GM19324 (cell line): ENCODE measurements at regions not wholly inside any gene's neighbourhood (a gene's known extent, or its start where the extent isn't known, plus 50 kb on each side); places are given as distances from the start of the nearest gene placed in this dataset.
"Not testable (repeated sequence)": the region's sequence is repeated elsewhere in the genome, so short reads cannot be mapped to it uniquely, and the experiment has no call there.

Source experiments
- ATAC-seq: cut with Tn5 transposase; IDR thresholded peaks from one replicate; pipeline ENCODE4 v1.9.1; 2021; ENCODE audit warnings: mild to moderate bottlenecking, moderate library complexity; ENCODE audit not compliant: unreplicated experiment, low FRiP score

DNA sequence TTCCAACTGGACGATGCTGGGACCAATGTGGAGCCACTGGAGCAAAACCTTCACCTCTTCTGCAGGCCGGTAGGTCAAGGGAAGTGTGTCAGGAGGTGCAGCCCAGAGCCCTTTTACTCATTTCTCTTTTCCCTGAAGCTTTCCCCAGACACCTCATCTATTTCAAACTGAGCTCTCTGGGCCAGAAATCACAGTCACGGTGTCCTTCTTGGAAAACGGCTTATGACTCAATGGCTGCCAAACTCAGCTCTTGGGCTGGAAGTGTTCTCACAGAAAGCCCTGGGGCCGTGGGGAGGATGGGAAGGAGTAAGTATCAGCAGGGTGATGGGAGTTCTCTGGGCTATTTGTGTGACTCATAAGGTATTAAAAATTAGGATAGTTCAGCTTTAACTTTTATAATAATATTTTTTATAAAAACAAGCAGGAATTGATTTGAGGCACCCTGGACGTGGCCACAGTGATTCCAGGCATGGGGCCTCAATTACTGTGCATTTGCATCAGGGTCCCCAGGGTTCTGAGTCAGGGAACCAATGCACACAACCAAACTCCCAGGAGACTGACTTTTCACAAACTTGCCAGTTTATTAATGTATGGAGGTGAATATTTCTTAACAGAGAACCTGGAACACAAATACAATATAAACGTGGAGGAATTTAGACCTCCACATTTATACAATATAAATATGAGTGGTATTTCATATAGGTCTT lies 187.4 kb upstream of the TMEM72 start:
- ATAC-seq, result no peak

DNA sequence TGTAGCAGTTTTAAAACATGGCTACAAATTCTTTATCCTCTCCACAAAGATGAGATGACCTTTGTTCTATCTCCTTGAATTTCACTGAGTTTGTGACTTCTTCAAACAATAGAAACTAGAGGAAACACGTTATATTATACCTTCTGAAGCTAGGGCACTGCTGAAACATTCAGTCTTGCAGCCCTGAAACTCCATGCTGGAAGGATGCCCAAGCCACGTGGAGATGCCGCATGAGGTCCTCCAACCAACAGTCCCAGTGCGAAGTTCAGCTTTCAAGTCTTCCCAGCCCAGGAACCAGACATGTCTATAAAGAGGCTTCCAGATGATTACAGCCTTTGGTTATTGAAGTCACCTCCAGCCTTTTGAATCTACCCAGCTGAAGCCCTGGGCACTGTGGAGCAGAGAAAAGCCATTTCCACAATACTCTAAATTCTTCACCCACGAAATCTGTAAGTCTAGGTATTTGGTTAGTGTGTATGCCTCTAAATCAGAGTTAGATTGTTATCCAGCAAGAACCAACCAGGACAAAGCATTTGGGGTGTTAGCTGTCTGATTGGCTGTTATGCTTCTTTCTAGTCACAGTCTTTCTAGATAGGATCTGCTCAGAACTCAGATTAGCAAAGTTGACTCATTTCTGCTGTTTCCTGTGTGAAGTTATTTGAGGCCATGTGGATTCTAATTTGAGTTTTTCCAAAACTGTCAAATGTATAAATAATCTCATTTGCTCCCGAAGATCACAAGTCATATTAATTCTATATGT lies 186.5 kb upstream of the TMEM72 start:
- no peak for ATAC-seq

- ATAC-seq, result peak; percentile 54
Observed at GRCh38 chr10:44725404-44725803, 185.7 kb upstream of the TMEM72 start.

DNA sequence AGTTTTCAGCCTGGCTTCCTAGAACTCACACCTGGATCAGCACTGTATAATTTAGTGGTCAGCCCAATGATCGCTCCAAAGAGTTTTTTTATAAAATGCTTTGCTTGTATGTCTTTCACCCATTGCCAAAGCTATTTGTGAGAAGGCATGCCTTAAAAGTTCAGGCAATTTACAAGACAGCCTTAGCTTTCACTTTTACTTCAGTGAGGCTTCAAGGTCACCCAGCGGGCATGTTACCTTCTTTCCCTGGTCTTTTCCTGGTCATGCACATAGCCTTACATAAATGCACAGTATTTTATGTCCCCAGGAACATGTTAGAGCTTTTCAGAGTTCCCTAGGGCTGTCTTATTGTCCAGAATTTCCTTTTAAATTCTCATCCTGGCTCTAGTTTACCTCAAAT lies 179.9 kb upstream of the TMEM72 start:
- no peak for ATAC-seq

DNA sequence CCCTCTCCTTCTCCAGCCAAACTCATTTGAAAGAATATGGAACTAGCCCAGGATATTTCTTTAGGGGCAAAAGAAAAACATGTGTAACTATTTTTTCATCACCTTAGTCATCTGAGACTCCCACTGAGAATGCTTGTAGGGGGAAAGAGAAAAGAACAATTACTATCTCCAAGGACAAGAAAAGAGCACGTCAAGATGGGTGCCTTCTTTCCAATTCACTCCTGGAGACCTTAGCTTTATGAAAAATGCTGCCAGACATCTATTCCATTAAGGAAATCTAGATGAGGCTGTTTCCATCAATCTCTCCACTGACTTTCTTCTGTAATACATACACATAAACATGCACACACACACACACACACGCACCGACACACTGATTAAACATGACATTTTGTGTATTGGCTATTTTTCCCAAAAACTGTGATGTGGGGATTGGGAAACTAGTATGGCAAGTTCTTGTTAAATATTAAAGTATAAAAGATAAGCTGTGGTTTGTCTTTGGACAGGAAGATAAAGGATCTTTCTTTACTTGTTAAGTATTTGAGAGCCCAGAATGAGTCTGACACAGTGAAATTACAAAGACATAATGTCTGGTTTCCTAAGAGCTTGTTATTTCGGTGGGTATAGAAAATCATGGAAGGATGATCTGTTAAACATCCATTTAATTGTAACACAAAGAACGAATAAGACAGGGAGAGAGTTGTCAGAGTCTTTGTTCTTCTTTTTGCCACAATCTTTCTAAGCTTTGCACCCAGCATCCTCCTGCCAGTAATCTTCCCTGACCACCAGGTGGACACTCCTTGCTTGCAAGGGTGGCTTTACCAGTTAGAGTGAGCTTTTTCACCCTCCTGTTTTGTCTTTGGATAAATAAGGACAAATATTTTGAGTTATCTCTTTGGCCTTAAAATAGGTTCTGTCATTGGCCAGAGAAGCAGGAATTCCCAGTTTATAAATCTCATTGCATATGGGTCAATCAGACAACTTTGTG lies 177.3 kb upstream of the TMEM72 start:
- no peak for ATAC-seq

DNA sequence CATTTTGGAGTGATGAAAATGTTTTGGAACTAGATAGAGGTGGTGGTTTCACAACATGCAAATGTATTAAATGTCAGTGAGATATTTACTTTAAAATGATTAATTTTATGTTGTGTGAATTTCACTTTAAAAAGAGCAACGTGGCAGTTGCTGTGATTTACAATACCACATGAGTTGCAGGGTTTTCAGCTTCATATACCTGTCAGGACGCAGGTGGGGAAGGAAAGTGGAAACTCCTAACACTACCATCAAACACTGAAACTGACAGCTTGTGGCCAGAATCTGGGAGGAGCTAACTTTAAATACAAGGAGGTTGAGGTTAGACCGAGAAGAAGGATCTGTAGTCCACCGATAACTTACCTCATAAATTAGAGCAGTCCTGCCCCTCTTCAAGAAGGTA lies 168.9 kb upstream of the TMEM72 start:
- ATAC-seq, result no peak

- no peak for ATAC-seq
Observed at GRCh38 chr10:44743535-44743934, 167.6 kb upstream of the TMEM72 start.

GRCh38 chr10:44745920-44746319 lies 165.2 kb upstream of the TMEM72 start:
- no peak for ATAC-seq

- ATAC-seq, result no peak
Observed at GRCh38 chr10:44747593-44748172, 163.5 kb upstream of the TMEM72 start.

GRCh38 chr10:44749151-44749550 lies 162.0 kb upstream of the TMEM72 start:
- no peak for ATAC-seq

- no peak for ATAC-seq
Observed at GRCh38 chr10:44752451-44753441, 158.4 kb upstream of the TMEM72 start.

GRCh38 chr10:44754355-44754754 lies 156.8 kb upstream of the TMEM72 start:
- not testable (repeated sequence) for ATAC-seq

DNA sequence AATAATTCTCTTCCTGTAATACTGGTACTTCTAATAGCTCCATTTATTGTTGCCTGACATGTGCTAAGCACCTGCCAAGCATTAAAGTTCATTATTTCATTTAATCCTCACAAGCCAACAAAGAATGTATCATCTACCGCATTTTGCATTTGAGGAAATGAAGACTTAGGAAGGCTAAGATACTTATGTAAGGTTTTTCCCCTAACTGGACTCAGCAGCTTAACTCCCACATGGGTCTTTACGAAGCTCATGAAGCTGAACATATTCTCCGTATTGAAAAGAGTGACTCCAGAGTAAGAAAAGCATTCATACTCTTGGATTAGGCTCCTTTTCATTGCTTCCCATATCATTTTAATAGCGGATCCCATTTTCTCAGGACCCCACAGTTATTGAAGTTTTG lies 155.7 kb upstream of the TMEM72 start:
- ATAC-seq, result no peak

GRCh38 chr10:44756216-44756615 lies 154.9 kb upstream of the TMEM72 start:
- ATAC-seq, result no peak

DNA sequence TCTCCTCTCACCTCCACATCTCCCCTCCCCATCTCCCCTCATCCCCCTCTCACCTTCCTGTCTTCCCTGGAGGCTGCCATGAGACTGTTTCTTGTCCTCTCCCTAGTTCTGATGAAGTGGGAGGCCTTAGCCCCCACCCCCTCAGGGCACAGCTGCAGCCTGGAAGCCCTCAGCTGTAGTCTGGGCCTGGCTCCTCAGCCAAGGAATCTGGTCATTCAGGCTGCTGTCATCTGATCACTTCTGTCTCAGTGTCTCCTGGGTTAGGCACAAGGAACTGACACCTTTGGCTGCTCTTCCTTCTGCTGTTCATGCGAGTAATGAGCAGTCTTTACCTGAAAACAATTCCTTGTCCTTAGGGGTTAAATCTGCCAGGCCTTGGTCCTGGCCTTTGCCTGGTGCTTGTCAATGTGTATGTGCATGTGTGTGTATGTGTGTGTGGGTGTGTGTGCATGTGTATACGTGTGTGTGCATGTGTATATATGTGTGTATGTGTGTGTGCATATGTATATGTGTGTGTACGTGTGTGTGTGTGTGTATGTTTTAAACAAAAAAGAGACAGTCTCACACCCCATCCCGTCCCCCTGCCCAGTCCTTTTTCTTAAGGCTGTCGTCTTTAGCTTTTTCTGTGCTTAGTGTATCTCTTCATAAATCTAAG lies 153.5 kb upstream of the TMEM72 start:
- no peak for ATAC-seq

DNA sequence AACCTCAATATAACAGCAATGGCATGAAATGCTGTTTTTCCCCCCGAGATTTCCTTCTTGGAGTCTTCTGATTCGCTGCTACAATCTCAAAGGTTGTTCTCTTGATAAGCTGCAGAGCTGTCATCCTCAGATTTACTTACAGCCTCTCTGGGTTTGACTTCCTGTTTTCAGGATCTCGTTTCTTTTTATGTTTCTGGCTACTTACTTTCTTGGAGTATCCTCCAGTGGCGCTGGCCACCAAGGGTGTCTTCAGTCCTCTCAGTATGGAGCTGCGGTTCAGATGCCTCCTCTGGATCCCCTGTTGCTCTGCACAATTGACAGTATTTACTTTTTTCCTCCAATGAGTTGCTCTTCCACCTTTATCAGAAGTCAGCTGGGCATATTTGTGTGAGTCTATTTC lies 152.0 kb upstream of the TMEM72 start:
- no peak for ATAC-seq

DNA sequence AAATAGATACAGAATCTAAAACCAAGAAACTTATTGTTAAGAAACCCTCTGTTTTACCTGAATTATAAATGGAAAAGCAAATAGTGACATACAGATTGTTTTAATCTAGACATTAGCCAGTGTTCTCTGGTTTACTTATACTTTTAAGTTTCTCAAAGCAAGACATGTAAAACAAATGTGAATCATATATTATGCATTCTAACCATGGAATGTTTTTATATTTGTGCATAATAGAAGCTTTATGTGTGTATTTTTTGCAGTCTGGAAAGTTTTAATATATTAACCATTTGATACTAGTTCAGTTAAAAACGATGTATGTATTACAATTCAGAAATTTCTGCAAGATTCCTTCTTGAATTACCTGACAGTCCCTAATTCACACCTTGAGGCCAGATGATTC lies 150.6 kb upstream of the TMEM72 start:
- ATAC-seq, result no peak

DNA sequence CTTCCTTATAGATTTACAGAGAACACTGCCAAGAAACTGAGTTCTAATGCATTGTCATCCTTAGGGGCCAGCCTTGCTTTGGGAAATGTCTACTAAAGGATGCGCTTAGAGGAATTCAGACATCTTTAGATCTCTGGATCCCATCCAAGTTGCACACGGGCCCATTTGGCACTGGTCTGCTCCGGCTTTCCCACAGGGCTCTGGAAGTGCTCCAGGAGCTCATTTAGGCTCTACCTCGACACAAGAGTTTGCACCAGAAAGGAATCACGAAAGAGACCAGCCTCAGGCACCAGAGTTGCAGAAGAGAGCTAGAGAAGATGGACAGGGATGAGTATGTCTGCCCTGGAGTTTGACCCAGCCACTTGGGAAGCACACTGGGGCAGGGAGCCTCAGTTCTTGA lies 150.1 kb upstream of the TMEM72 start:
- ATAC-seq, result no peak

GRCh38 chr10:44763331-44763730 lies 147.8 kb upstream of the TMEM72 start:
- no peak for ATAC-seq
